Stimulated activated naive CD8-positive, alpha-beta T cell treated with anti-CD3 and anti-CD28 coated beads, Interleukin-15, Interleukin-2, amounts not matched to agents 100 U/mL and 50 U/mL, for 24 hours (primary cell): ENCODE measurements at regions not wholly inside any gene's neighbourhood (a gene's known extent, or its start where the extent isn't known, plus 50 kb on each side); places are given as distances from the start of the nearest gene placed in this dataset.

Source experiments
- ATAC-seq: fragments of 150-1000 bp; cut with Tn5 transposase; one replicate; pipeline ENCODE4 v1.10.0; 2021
- DNase-seq: peaks from one replicate; pipeline ENCODE4 v3.0.0; 2021

DNA sequence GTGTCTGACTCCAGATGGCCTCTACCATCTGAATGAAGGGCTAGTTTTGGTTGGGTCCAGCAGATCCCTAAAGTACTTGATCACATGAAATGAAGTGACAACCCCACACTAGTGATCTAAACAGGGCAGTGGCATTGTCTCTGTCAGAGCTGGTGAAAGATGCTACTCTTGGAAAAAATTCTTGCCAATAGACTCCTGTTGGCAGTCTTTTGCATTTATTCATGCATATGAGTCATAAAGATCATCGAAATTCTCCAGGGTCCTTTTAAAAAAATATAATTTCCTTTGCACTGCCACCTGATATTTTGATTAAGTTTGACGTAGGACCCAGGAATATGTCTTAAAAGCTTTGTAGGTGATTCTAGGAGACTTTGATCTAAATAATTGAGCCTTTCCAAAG, 135.1 kb upstream of the ELL2 start:
- ATAC-seq, result no peak
- no peak for DNase-seq

DNA sequence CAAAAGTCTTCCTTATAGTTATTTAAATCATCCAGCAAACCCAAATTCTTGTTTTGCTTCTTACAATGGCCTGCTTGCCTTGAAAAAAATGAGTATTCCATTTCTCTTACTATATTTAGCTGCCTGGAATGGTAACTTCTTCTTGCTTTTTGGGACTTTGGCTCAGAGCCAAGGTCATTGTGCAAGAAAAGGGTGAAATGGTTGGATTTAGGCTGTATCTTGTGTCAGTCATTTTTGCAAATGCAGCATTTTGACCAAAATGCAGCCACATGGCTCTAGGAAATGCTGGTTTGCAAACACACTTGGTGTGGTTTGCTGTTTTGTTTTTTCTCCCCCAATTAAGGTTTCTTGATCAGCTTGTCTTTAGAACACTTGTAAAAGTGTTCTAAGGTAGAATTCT, 133.3 kb upstream of the ELL2 start:
- no peak for ATAC-seq
- DNase-seq, result no peak

DNA sequence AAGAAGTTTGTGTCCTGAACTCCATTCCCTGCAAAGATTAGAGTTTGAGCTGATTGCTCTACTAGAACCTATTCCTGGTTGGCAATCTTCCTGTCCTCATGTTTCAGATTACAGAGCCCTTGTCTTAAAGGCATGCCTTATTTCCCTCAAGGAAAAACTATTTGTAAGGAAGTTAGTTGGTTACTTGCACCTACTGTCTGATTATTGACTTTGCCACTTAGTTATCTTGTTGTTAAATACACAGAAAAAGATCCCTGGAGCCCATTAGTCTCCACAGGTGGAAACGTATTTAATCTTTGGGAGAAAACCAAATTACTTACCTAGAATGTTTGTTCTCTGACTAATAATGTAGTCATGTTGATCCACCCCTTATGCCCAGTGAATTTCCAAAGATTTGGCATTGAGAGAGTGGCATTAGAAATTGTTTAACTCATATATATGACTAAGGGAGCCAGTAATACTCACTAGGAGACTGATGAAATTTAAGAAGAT, 132.3 kb upstream of the ELL2 start:
- ATAC-seq (no peak), DNase-seq (no peak)

DNA sequence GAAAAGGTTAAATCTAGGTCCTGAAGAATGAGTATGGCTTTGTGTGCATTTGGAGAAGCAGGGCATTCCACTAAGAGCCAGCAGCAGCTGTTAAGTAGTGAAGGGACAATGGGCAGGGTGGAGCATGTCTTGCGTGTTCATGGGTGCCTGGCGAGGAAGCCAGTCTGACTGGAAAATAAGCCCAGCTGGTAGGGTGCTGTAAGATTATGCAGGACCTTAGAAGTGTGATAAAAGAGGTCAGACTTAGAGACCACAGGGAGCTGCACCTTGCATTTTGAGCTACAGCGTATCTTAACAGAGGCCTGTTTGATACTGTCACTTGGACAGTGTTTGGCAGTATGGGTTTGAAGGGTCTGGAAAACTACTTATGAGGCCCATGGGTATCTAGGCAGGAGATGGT, 131.7 kb upstream of the ELL2 start:
- ATAC-seq (no peak), DNase-seq (no peak)

DNA sequence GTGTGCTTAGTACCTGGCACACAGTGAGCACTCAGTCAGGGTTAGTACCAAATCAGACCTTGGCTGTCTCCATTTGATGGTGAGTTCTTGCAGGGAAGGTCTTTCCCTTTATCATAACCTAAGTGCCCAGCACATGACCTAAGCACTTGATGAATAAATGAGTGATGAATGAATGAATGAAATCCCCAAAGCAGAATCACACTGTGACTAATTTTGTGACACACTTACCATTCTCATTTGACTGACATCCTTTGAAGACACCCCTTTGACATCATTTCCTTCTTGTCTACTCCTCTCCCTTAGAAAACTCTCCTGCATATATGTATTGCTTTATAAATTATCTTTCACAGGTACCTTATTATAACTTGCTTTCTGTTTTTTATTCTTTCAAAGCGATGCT, 130.2 kb upstream of the ELL2 start:
- peak; percentile 52 for ATAC-seq
- DNase-seq, result no peak

GRCh38 chr5:96090215-96090614, 128.6 kb upstream of the ELL2 start:
- DNase-seq, result no peak
- ATAC-seq, result no peak

DNA sequence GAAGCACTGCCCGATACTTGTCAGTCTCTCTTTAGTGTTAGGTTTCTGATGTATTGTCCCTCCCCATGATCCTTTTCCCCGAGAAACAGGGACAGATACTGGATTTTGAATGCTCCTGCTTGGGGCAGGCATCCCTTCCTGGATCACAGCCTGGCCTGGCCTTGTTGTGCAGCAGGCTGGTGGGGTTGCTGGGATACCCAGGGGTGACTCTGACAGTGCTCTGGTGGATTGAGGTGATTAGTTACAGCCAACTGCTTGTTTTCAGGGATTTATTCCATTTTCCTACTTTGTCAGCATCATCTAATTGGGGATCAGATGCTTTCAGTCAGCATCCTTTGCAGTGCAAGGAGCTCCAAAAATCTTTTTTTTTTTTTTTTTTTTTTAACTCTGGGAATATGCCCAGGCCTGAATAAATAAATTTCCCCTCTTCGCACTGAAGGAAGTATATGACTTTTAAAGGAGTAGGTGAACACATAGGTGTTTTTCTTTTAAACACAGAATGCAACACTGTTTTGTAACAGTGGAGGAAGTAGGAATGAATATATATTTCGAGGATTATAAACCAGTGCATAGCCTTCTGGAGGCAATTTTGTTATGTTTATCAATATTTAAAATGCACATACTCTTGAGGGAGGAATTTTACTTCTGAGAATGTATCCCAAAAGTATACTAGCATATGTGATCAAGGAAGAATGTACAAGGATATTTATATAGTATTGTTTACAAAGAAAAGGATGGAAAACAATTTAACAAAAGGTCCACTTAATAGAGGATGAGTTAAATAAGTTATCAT, 127.3 kb upstream of the ELL2 start:
- DNase-seq (no peak), ATAC-seq (no peak)

GRCh38 chr5:96087939-96088338, 126.3 kb upstream of the ELL2 start:
- DNase-seq (no peak), ATAC-seq (no peak)

DNA sequence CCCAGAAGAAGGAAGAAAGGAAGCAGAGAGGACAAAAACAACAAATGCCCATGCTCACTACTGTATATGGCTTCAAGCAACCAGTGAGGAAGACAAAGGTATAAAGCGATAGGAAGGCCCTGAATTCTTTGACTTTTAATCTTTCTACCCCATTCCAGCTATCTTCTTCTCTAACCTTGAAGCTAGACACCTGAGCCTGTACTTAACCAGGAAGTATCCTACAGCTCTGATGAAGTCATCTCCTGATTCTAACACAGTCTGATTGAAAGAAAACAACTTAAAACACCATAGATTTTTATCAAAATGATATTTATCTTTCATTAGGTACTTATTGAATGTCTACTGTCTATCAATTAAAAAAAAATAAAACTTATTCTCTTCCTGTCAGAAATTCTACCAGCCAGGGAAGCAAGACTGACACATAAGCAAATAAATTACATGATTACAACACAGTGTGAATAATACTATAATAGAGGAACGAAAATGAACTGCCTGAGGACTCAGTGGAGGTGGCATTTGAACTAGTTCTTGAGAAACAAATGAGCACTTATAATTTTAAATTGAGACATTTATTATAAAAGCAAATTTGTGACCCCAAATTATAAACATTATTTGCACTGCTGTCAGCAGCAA, 123.3 kb upstream of the ELL2 start:
- DNase-seq (no peak), ATAC-seq (no peak)

DNA sequence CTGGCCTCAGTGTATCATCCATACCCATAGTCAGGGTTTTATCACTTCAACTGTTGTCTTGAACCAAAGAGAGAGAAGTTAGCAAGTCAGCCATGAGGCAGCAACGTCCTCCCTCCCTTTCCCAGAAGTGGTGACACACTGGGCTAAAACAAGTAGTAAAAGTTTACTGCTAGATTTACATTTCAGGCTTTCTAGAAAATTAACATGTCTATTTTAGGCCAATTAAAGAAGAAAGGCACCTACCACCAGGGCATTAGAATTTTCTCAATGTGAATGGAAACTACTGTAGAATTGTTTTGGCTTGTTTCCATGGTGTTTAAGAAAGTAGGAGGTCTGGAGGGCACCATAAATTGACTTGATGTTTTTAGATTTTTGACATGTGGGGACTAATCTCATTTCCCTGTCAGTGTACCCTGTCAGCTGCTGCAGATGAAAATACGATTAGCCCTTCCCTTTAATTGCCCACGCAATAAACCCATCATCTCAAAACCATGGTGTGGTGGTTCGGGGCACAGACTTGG, 121.8 kb upstream of the ELL2 start:
- DNase-seq, result no peak
- peak; percentile 21 for ATAC-seq

DNA sequence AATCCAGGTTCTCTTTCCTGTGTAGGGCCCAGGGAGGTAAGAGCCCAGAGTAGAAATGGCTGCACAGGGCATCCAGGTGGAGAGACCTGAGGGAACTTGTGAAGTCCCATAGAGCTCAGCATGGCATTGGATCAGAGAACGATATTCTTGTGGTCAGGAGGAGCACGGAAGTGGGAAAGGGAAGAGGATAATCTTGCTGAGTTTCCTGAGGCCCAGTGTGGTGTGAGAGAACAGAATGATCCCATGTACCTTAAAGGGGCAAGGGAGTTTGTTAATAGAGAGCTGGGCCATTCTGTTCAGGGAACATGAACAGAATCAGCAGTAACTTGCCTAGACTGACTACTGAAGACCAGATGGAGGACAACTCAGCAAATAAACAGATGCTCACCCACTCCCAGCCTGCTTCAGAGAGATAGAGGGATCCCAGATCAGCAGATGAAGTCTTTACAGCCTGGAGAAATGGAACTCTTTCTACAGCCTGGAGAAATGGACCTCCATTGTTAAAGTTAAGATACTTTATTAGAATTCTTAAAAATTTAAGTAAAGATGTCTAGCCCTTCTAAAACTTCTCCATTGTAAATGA, 119.7 kb upstream of the ELL2 start:
- DNase-seq (no peak), ATAC-seq (no peak)

GRCh38 chr5:96080557-96080956, 118.9 kb upstream of the ELL2 start:
- ATAC-seq (peak; percentile 62), DNase-seq (peak; percentile 31)

- no peak for ATAC-seq
- DNase-seq, result no peak
Measured at GRCh38 chr5:96079962-96080361, 118.3 kb upstream of the ELL2 start.

DNA sequence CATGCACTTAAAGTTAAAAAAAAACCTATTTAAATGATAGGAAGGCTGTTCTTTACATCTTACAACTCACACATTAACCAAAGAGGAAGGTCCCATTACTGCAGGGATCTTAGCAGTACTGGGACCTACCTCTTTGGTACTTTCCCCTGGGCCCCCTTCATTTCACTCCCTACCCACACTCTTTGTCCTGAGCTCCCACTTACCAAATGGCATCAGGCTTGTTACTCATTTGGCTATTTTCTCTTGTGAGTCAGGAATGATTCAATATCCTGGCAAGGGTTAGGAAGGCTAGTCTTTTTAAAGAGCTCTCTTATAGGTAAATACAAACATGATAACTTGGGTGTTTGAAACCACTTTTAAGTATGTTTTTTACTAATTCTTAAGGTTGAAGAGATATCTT, 117.4 kb upstream of the ELL2 start:
- DNase-seq, result peak; percentile 43

DNA sequence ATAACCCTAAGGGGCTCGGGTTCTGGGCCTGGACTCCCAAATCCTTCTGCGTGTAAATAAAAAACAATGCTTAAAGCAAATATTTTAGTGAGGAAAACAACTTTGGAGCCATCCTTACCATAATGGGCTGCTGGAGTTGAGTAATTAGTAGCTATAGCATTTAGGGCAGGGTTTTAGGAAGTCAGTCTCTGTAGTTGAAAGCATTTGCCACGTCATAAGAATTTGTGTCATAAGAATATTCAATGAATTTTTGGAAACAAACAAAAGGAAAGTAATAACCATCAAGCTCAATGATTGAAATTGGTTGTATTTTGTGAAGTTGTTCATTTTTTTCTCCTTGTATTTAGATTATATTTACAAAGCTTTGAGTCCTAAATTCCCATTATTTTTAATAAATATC, 114.8 kb upstream of the ELL2 start:
- no peak for ATAC-seq
- no peak for DNase-seq

More for the DNA sequence above, 117.4 kb upstream of the ELL2 start:
- peak; percentile 97 for ATAC-seq

GRCh38 chr5:96075579-96076289, 114.1 kb upstream of the ELL2 start:
- ATAC-seq (no peak), DNase-seq (no peak)

DNA sequence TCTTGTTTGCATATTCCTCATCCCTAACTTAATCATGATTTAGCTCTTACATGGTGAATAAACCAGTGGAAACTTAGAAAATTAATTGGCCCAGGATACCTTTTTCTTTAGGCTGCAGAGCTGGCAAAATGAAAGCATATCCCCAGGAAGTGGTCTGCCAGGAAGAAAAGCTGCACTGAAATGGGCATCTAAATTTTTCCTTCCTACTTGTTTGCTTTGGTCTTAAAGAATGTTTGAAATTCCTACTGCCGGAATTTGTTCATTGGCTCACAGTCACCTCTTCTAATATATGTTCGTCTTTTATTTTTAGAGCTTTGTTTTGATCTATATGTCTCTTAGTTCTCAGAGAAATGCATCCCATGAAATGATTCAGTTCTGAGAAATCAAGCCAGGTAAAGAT, 113.2 kb upstream of the ELL2 start:
- DNase-seq, result no peak
- ATAC-seq, result no peak

- ATAC-seq (no peak), DNase-seq (no peak)
Measured at GRCh38 chr5:96074460-96074859, 112.8 kb upstream of the ELL2 start.

DNA sequence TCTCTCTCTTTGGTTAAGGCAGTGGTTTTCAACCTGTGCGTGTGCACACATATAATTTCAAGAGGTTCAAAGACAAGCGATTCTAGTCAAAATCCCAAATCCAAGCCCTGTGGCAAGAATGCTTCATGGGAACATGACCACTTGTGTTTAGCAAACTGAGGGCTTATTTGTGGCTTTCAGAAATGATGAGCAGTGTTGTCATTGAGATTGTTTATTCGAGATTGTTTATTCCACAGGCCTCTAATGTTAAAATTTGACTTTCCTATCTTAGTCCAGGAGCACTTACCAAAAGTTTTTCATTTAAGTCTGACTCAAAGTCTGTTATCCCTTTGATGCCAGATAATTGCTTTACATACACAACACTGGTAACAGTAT, 111.1 kb upstream of the ELL2 start:
- ATAC-seq (no peak), DNase-seq (no peak)

- ATAC-seq (no peak), DNase-seq (no peak)
Measured at GRCh38 chr5:96072138-96072790, 110.6 kb upstream of the ELL2 start.

DNA sequence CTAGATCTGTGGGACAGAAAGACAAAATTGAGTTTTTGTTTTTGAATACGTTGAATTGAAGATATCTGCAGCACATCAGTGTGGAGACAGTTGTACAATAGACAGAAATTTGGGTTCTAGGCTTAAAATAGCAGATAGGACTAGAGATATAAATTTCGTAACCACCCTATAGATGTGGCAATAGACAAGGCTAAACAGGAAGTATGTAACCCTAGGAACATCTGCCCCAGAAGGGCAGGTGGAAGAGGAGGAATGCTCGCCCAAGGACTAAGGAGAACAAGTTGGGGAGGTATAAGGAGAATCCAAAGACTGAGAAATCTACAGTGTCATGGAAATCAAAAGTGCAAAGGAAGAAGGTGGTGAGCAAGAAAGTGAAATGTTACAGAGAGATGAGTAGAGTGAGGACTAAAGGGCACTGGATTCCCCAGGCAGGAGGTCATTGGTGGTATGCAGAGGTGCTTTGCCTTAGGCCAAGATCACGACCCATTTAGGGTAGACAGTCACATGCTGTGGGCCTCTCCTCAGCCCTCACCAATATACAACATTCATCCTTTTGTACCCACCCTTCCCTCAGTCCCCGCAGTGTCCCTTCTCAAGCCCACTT, 109.1 kb upstream of the ELL2 start:
- ATAC-seq, result peak; percentile 53

More for the DNA sequence above, 109.1 kb upstream of the ELL2 start:
- no peak for DNase-seq
